Suprapubic skin (tissue), 4 donors: ENCODE measurements at regions not wholly inside any gene's neighbourhood (a gene's known extent, or its start where the extent isn't known, plus 50 kb on each side); places are given as distances from the start of the nearest gene placed in this dataset.

ENCODE experiments used
- CTCF ChIP-seq, 2 donors: fragments of 200-600 bp in 1 of 2; fragments of 450-650 bp in 1 of 2; sonication (generic) in 1 of 2; IDR thresholded peaks; one replicate each; pipeline ENCODE4 v1.5.1; 2016 to 2019; ENCODE audit warnings: antibody characterized with exemption in 2 of 2, mild to moderate bottlenecking in 1 of 2, moderate library complexity in 1 of 2
- POLR2A ChIP-seq, 2 donors: fragments of 450-650 bp; IDR thresholded peaks; one replicate each; pipeline ENCODE4 v1.6.1; 2017; ENCODE audit warnings: antibody characterized with exemption in 2 of 2, mild to moderate bottlenecking in 2 of 2, moderate library complexity in 2 of 2
- POLR2AphosphoS5 ChIP-seq, 3 donors: sonication (generic); formaldehyde crosslinking; IDR thresholded peaks; one replicate each; pipeline ENCODE4 v1.6.1; 2017; ENCODE audit warnings: antibody characterized with exemption in 3 of 3

GRCh38 chr3:104586344-104586743 is 780.4 kb upstream of the ALCAM start:
- no peak for TF ChIP-seq CTCF (IDR thresholded peaks at IDR 0.05)
- no peak for TF ChIP-seq POLR2AphosphoS5 (IDR thresholded peaks at IDR 0.05)
- no peak for TF ChIP-seq POLR2A (IDR thresholded peaks at IDR 0.05)
